Activated T-helper 17 cell treated with anti-CD3 and anti-CD28 coated beads, Interleukin-2, amount 50 U/mL, for 72 hours (primary cell): ENCODE measurements at regions not wholly inside any gene's neighbourhood (a gene's known extent, or its start where the extent isn't known, plus 50 kb on each side); places are given as distances from the start of the nearest gene placed in this dataset.

Source experiments
- ATAC-seq: fragments of 150-1000 bp; cut with Tn5 transposase; replicated peaks from 2 replicates; pipeline ENCODE4 v1.10.0; 2021; ENCODE audit warnings: mild to moderate bottlenecking, moderate library complexity
- H3K27ac Mint-ChIP-seq: one replicate; pipeline ENCODE4 v1.8.0; 2022; ENCODE audit warnings: mixed read lengths
- H3K27me3 Mint-ChIP-seq: one replicate; pipeline ENCODE4 v1.8.0; 2022; ENCODE audit warnings: mixed read lengths
- H3K36me3 Mint-ChIP-seq: one replicate; pipeline ENCODE4 v1.8.0; 2022; ENCODE audit warnings: low read depth, mild to moderate bottlenecking, mixed read lengths
- H3K4me1 Mint-ChIP-seq: one replicate; pipeline ENCODE4 v1.8.0; 2022; ENCODE audit warnings: mixed read lengths
- H3K4me3 Mint-ChIP-seq: one replicate; pipeline ENCODE4 v1.8.0; 2022; ENCODE audit warnings: mild to moderate bottlenecking, mixed read lengths
- H3K9me3 Mint-ChIP-seq: one replicate; pipeline ENCODE4 v1.8.0; 2022; ENCODE audit warnings: mixed read lengths

- Mint-ChIP-seq H3K9me3 (no peaks in the 10 kb centered on the region), H3K27me3 (no peaks in the 10 kb centered on the region), H3K4me1 (peaks cover 10% of the 10 kb centered on the region), H3K36me3 (no peaks in the 10 kb centered on the region), H3K27ac (peak overlapping the region; percentile 49), H3K4me3 (no peak overlapping the region)
- ATAC-seq: no peak
Measured at GRCh38 chr6:139763468-139764210, 389.2 kb upstream of the CITED2 start.

- H3K27ac Mint-ChIP-seq: no peak overlapping the region
- no peaks in the 10 kb centered on the region for H3K9me3 Mint-ChIP-seq
- ATAC-seq: no peak
- peaks cover 10% of the 10 kb centered on the region for H3K4me1 Mint-ChIP-seq
- H3K36me3 Mint-ChIP-seq: no peaks in the 10 kb centered on the region
- no peak overlapping the region for H3K4me3 Mint-ChIP-seq
- peaks cover 2% of the 10 kb centered on the region for H3K27me3 Mint-ChIP-seq
Measured at GRCh38 chr6:139762587-139763031, 388.2 kb upstream of the CITED2 start.

GRCh38 chr6:139760128-139760527 is 385.7 kb upstream of the CITED2 start:
- H3K9me3 Mint-ChIP-seq: no peaks in the 10 kb centered on the region
- no peak overlapping the region for H3K4me3 Mint-ChIP-seq
- peaks cover 10% of the 10 kb centered on the region for H3K4me1 Mint-ChIP-seq
- no peak for ATAC-seq
- H3K27ac Mint-ChIP-seq: no peak overlapping the region
- peaks cover 2% of the 10 kb centered on the region for H3K27me3 Mint-ChIP-seq
- no peaks in the 10 kb centered on the region for H3K36me3 Mint-ChIP-seq

- H3K27ac Mint-ChIP-seq: no peak overlapping the region
- H3K36me3 Mint-ChIP-seq: no peaks in the 10 kb centered on the region
- no peak for ATAC-seq
- peaks cover under 1% of the 10 kb centered on the region for H3K4me1 Mint-ChIP-seq
- peaks cover 2% of the 10 kb centered on the region for H3K27me3 Mint-ChIP-seq
- H3K4me3 Mint-ChIP-seq: no peak overlapping the region
- no peaks in the 10 kb centered on the region for H3K9me3 Mint-ChIP-seq
Measured at GRCh38 chr6:139759086-139759485, 384.6 kb upstream of the CITED2 start.

- Mint-ChIP-seq H3K27me3 (peaks cover 2% of the 10 kb centered on the region), H3K4me3 (no peak overlapping the region), H3K4me1 (no peaks in the 10 kb centered on the region), H3K27ac (no peak overlapping the region), H3K36me3 (no peaks in the 10 kb centered on the region), H3K9me3 (no peaks in the 10 kb centered on the region)
- no peak for ATAC-seq
Measured at GRCh38 chr6:139758209-139758611, 383.8 kb upstream of the CITED2 start.

- ATAC-seq: no peak
- no peak overlapping the region for H3K27ac Mint-ChIP-seq
Measured at GRCh38 chr6:139757784-139758183, 383.3 kb upstream of the CITED2 start.

GRCh38 chr6:139756381-139756780 is 381.9 kb upstream of the CITED2 start:
- H3K9me3 Mint-ChIP-seq: no peaks in the 10 kb centered on the region
- no peak overlapping the region for H3K27ac Mint-ChIP-seq
- no peaks in the 10 kb centered on the region for H3K36me3 Mint-ChIP-seq
- no peak for ATAC-seq
- H3K4me3 Mint-ChIP-seq: no peak overlapping the region
- no peaks in the 10 kb centered on the region for H3K4me1 Mint-ChIP-seq
- peaks cover 2% of the 10 kb centered on the region for H3K27me3 Mint-ChIP-seq

More at GRCh38 chr6:139757784-139758183, 383.3 kb upstream of the CITED2 start:
- no peaks in the 10 kb centered on the region for H3K4me1 Mint-ChIP-seq
- no peaks in the 10 kb centered on the region for H3K36me3 Mint-ChIP-seq
- H3K27me3 Mint-ChIP-seq: peaks cover 2% of the 10 kb centered on the region
- H3K9me3 Mint-ChIP-seq: no peaks in the 10 kb centered on the region
- no peak overlapping the region for H3K4me3 Mint-ChIP-seq

GRCh38 chr6:139754898-139755775 is 380.7 kb upstream of the CITED2 start:
- H3K4me1 Mint-ChIP-seq: no peaks in the 10 kb centered on the region
- ATAC-seq: no peak
- no peak overlapping the region for H3K4me3 Mint-ChIP-seq
- peaks cover 2% of the 10 kb centered on the region for H3K27me3 Mint-ChIP-seq
- no peaks in the 10 kb centered on the region for H3K9me3 Mint-ChIP-seq
- no peak overlapping the region for H3K27ac Mint-ChIP-seq
- H3K36me3 Mint-ChIP-seq: no peaks in the 10 kb centered on the region

- ATAC-seq: no peak
- no peaks in the 10 kb centered on the region for H3K36me3 Mint-ChIP-seq
- H3K9me3 Mint-ChIP-seq: no peaks in the 10 kb centered on the region
- H3K27ac Mint-ChIP-seq: no peak overlapping the region
- H3K27me3 Mint-ChIP-seq: peaks cover 2% of the 10 kb centered on the region
- H3K4me3 Mint-ChIP-seq: no peak overlapping the region
- no peaks in the 10 kb centered on the region for H3K4me1 Mint-ChIP-seq
Measured at GRCh38 chr6:139753198-139753861, 378.9 kb upstream of the CITED2 start.

GRCh38 chr6:139752086-139752485 is 377.6 kb upstream of the CITED2 start:
- no peaks in the 10 kb centered on the region for H3K4me1 Mint-ChIP-seq
- no peaks in the 10 kb centered on the region for H3K36me3 Mint-ChIP-seq
- H3K4me3 Mint-ChIP-seq: no peak overlapping the region
- H3K27ac Mint-ChIP-seq: no peak overlapping the region
- no peaks in the 10 kb centered on the region for H3K27me3 Mint-ChIP-seq
- no peak for ATAC-seq
- no peaks in the 10 kb centered on the region for H3K9me3 Mint-ChIP-seq

- H3K27ac Mint-ChIP-seq: no peak overlapping the region
- no peaks in the 10 kb centered on the region for H3K36me3 Mint-ChIP-seq
- no peak overlapping the region for H3K4me3 Mint-ChIP-seq
- no peaks in the 10 kb centered on the region for H3K27me3 Mint-ChIP-seq
- no peak for ATAC-seq
- H3K4me1 Mint-ChIP-seq: no peaks in the 10 kb centered on the region
- H3K9me3 Mint-ChIP-seq: no peaks in the 10 kb centered on the region
Measured at GRCh38 chr6:139751179-139751578, 376.7 kb upstream of the CITED2 start.

- H3K4me1 Mint-ChIP-seq: no peaks in the 10 kb centered on the region
- H3K9me3 Mint-ChIP-seq: no peaks in the 10 kb centered on the region
- no peaks in the 10 kb centered on the region for H3K27me3 Mint-ChIP-seq
- H3K36me3 Mint-ChIP-seq: no peaks in the 10 kb centered on the region
- no peak overlapping the region for H3K4me3 Mint-ChIP-seq
- no peak overlapping the region for H3K27ac Mint-ChIP-seq
- no peak for ATAC-seq
Measured at GRCh38 chr6:139748353-139749146, 374.1 kb upstream of the CITED2 start.

GRCh38 chr6:139747154-139747553 is 372.7 kb upstream of the CITED2 start:
- no peak for ATAC-seq
- Mint-ChIP-seq H3K27ac (no peak overlapping the region), H3K4me1 (no peaks in the 10 kb centered on the region), H3K9me3 (no peaks in the 10 kb centered on the region), H3K27me3 (no peaks in the 10 kb centered on the region), H3K36me3 (no peaks in the 10 kb centered on the region), H3K4me3 (no peak overlapping the region)

- Mint-ChIP-seq H3K4me1 (no peaks in the 10 kb centered on the region), H3K27ac (no peak overlapping the region), H3K36me3 (no peaks in the 10 kb centered on the region), H3K27me3 (no peaks in the 10 kb centered on the region), H3K9me3 (peaks cover 5% of the 10 kb centered on the region), H3K4me3 (no peak overlapping the region)
- ATAC-seq: no peak
Measured at GRCh38 chr6:139744891-139745290, 370.4 kb upstream of the CITED2 start.
